IMR-90 (cell line): ENCODE measurements at regions not wholly inside any gene's neighbourhood (a gene's known extent, or its start where the extent isn't known, plus 50 kb on each side); places are given as distances from the start of the nearest gene placed in this dataset.

Experiments used
- ATAC-seq: fragments of 200-7000 bp; cut with Tn5 transposase; 2 replicates; pipeline ENCODE4 v1.9.1; 2020; ENCODE audit warnings: low read depth, mild to moderate bottlenecking, moderate library complexity
- BruUV-seq: library from RNA; stranded (reverse); fragments of 400-500 nt; replicated peaks from 2 replicates; lab custom pipeline; 2021; lab: Mats Ljungman, UMichigan
- CTCF ChIA-PET: fragments of 300-600 bp; formaldehyde crosslinking; extraction: SDS; loops from one replicate; lab custom pipeline; 2021; ENCODE audit warnings: antibody characterized with exemption; lab: Yijun Ruan, JAX
- POLR2A ChIA-PET: fragments of 300-600 bp; sonication (Branson Sonifier 250); formaldehyde crosslinking; loops from one replicate; lab custom pipeline; 2022; ENCODE audit warnings: antibody characterized with exemption; ENCODE audit not compliant: unreplicated experiment; lab: Charles Lee
- DNase-seq: peaks from one replicate; pipeline ENCODE4 v3.0.0; 2013
- H2AFZ ChIP-seq: replicated peaks from 2 replicates; pipeline ENCODE3; 2013; ENCODE audit warnings: low read length, mild to moderate bottlenecking; ENCODE audit not compliant: poor library complexity
- H2AK5ac ChIP-seq: 2 replicates; pipeline ENCODE4 v1.6.1; 2013; ENCODE audit warnings: low read depth, low read length, inconsistent platforms
- H2AK9ac ChIP-seq: replicated peaks from 2 replicates; pipeline ENCODE3; 2013; ENCODE audit warnings: mild to moderate bottlenecking, low read depth, low read length, moderate library complexity; ENCODE audit not compliant: poor library complexity
- H2BK120ac ChIP-seq: 2 replicates; pipeline ENCODE4 v1.6.1; 2013; ENCODE audit warnings: low read depth, low read length, inconsistent platforms
- H2BK15ac ChIP-seq: 3 replicates; pipeline ENCODE4 v1.6.1; 2013; ENCODE audit warnings: low read depth, low read length, inconsistent platforms
- H2BK20ac ChIP-seq: 2 replicates; pipeline ENCODE4 v1.6.1; 2013; ENCODE audit warnings: low read depth, mild to moderate bottlenecking, inconsistent platforms, low read length, moderate library complexity
- H2BK5ac ChIP-seq: 2 replicates; pipeline ENCODE4 v1.6.1; 2013; ENCODE audit warnings: mild to moderate bottlenecking, low read depth, low read length, inconsistent platforms; ENCODE audit not compliant: poor library complexity, severe bottlenecking
- H3K14ac ChIP-seq: replicated peaks from 2 replicates; pipeline ENCODE4 v1.6.1; 2013; ENCODE audit warnings: low read depth, low read length, inconsistent platforms
- H3K18ac ChIP-seq: 2 replicates; pipeline ENCODE4 v1.6.1; 2013; ENCODE audit warnings: low read depth, low read length, control low read depth
- H3K23ac ChIP-seq: 2 replicates; pipeline ENCODE4 v1.6.1; 2013; ENCODE audit warnings: low read depth, low read length, inconsistent platforms
- H3K27ac ChIP-seq: 2 replicates; pipeline ENCODE4 v1.5.1; 2013; ENCODE audit warnings: mild to moderate bottlenecking, control low read depth, low read length; ENCODE audit not compliant: insufficient read depth
- H3K27me3 ChIP-seq: 2 replicates; pipeline ENCODE4 v1.6.1; 2013; ENCODE audit warnings: low read length; ENCODE audit not compliant: control insufficient read depth, insufficient read depth
- H3K36me3 ChIP-seq: 2 replicates; pipeline ENCODE4 v1.6.1; 2013; ENCODE audit warnings: low read length, mixed read lengths; ENCODE audit not compliant: control insufficient read depth, insufficient read depth
- H3K4ac ChIP-seq: 2 replicates; pipeline ENCODE4 v1.6.1; 2013; ENCODE audit warnings: low read depth, low read length, inconsistent platforms
- H3K4me1 ChIP-seq: 2 replicates; pipeline ENCODE4 v1.6.1; 2013; ENCODE audit warnings: low read length, mixed read lengths; ENCODE audit not compliant: control insufficient read depth, insufficient read depth
- H3K4me2 ChIP-seq: 2 replicates; pipeline ENCODE4 v1.6.1; 2013; ENCODE audit warnings: low read depth, mild to moderate bottlenecking, control low read depth, low read length, moderate library complexity
- H3K4me3 ChIP-seq: 2 replicates; pipeline ENCODE4 v1.5.1; 2013; ENCODE audit warnings: low read depth, mild to moderate bottlenecking, control low read depth, low read length, moderate library complexity; ENCODE audit not compliant: insufficient read depth
- H3K56ac ChIP-seq: 2 replicates; pipeline ENCODE4 v1.6.1; 2013; ENCODE audit warnings: low read length, inconsistent platforms; ENCODE audit not compliant: insufficient read depth; ENCODE audit errors: extremely low read depth
- H3K79me1 ChIP-seq, 2 experiments: 2 replicates each; pipeline ENCODE4 v1.6.1; 2013; ENCODE audit warnings: low read length in 2 of 2, inconsistent platforms in 1 of 2, low read depth in 1 of 2
- H3K9ac ChIP-seq: 2 replicates; pipeline ENCODE4 v1.6.1; 2013; ENCODE audit warnings: low read depth, low read length, control low read depth
- H3K9me1 ChIP-seq: 2 replicates; pipeline ENCODE4 v1.6.1; 2013; ENCODE audit warnings: low read length, inconsistent platforms; ENCODE audit not compliant: insufficient read depth
- H3K9me3 ChIP-seq: 2 replicates; pipeline ENCODE4 v1.6.1; 2013; ENCODE audit warnings: low read length; ENCODE audit not compliant: control insufficient read depth, insufficient read depth
- H4K20me1 ChIP-seq: 2 replicates; pipeline ENCODE4 v1.6.1; 2013; ENCODE audit warnings: low read length, inconsistent platforms; ENCODE audit not compliant: insufficient read depth
- H4K5ac ChIP-seq: 2 replicates; pipeline ENCODE4 v1.6.1; 2013; ENCODE audit warnings: mild to moderate bottlenecking, low read depth, low read length, control low read depth
- H4K8ac ChIP-seq, 2 experiments: 2 replicates each; pipeline ENCODE4 v1.6.1; 2013; ENCODE audit warnings: low read depth in 2 of 2, low read length in 2 of 2, control low read depth in 1 of 2, inconsistent platforms in 1 of 2
- H4K91ac ChIP-seq: 2 replicates; pipeline ENCODE4 v1.6.1; 2013; ENCODE audit warnings: low read depth, low read length, inconsistent platforms; ENCODE audit not compliant: insufficient read depth
- CEBPB ChIP-seq: IDR thresholded peaks from 2 replicates; pipeline ENCODE4 v1.6.1; 2012; ENCODE audit warnings: low read depth, low read length, improper control_type of control experiment
- CHD1 ChIP-seq: IDR thresholded peaks from 2 replicates; pipeline ENCODE4 v1.6.1; 2012; ENCODE audit warnings: low read depth, low read length, improper control_type of control experiment
- MAFK ChIP-seq: IDR thresholded peaks from 2 replicates; pipeline ENCODE4 v1.6.1; 2012; ENCODE audit warnings: low read depth, low read length, improper control_type of control experiment
- POLR2A ChIP-seq: IDR thresholded peaks from 2 replicates; pipeline ENCODE4 v1.6.1; 2012; ENCODE audit warnings: mild to moderate bottlenecking, low read depth, low read length
- USF2 ChIP-seq: fragments of 150-350 bp; IDR thresholded peaks from 2 replicates; pipeline ENCODE4 v1.6.1; 2017; ENCODE audit warnings: mild to moderate bottlenecking, antibody characterized with exemption, low read length, low read depth
- WGBS, 2 experiments: methylation state at CpG; one replicate each; pipeline versions ENCODE4 v1.1.5 to v1.1.7; 2013; ENCODE audit warnings: missing lambda C conversion rate in 2 of 2; ENCODE audit not compliant: insufficient read length in 1 of 2; ENCODE audit errors: extremely low coverage in 2 of 2; 5-methylcytosine and 5-hydroxymethylcytosine counted together
- dilution Hi-C: fragments of 300-500 bp; cut with HindIII; formaldehyde crosslinking; loops from one replicate; pipeline ENCODE4 v1.14.3; 2018; ENCODE audit warnings: low sequenced_read_pairs; ENCODE audit not compliant: unreplicated experiment
- in situ Hi-C: fragments of 300-500 bp; cut with MboI; formaldehyde crosslinking; loops from 3 replicates; pipeline ENCODE4 v1.14.3; 2019; ENCODE audit warnings: low sequenced_read_pairs, inconsistent platforms, mixed read lengths
- intact Hi-C: fragments of 100-400 bp; cut with micrococcal nuclease; formaldehyde crosslinking; loops from 2 replicates; pipeline ENCODE4 v1.10.0; 2022

- Histone ChIP-seq H3K9me1 (no peaks in the 10 kb centered on the region), H2AK9ac (no peak overlapping the region), H3K18ac (no peak overlapping the region), H4K5ac (no peak overlapping the region), H3K27me3 (no peaks in the 10 kb centered on the region), H3K23ac (no peak overlapping the region), H3K4me1 (no peaks in the 10 kb centered on the region), H3K4ac (no peak overlapping the region), H3K56ac (no peak overlapping the region), H4K8ac (no peak overlapping the region), H2AK5ac (no peak overlapping the region), H3K4me3 (no peak overlapping the region), H3K79me1 (no peaks in the 10 kb centered on the region), H2BK15ac (no peak overlapping the region), H2BK120ac (no peak overlapping the region), H3K9me3 (no peaks in the 10 kb centered on the region), H3K14ac (no peak overlapping the region), H4K91ac (no peak overlapping the region), H3K36me3 (no peaks in the 10 kb centered on the region), H2AFZ (no peak overlapping the region), H3K4me2 (no peak overlapping the region), H3K9ac (no peak overlapping the region), H2BK5ac (no peak overlapping the region), H3K27ac (no peak overlapping the region), H2BK20ac (no peak overlapping the region), H4K20me1 (no peaks in the 10 kb centered on the region)
- TF ChIP-seq MAFK (no peak), POLR2A (no peak), CEBPB (peak; percentile 93), USF2 (no peak), CHD1 (no peak)
- CTCF ChIA-PET = no interaction called here
- intact Hi-C loops = no loop called here
- dilution Hi-C loops = no loop called here
- BruUV-seq = no TSS peak
- ATAC-seq = no peak
- in situ Hi-C loops = no loop called here
- WGBS, 2 experiments = no CpG with 5 or more reads among the region's 5 CpGs
- DNase-seq = no peak
- POLR2A ChIA-PET = no interaction called here
Observed at GRCh38 chr2:51258301-51258700, 226.4 kb upstream of the NRXN1 start.
